Cardiac muscle cell (in vitro differentiated cells and primary cell): ENCODE measurements at regions not wholly inside any gene's neighbourhood (a gene's known extent, or its start where the extent isn't known, plus 50 kb on each side); places are given as distances from the start of the nearest gene placed in this dataset.

ENCODE experiments used
- DNase-seq, 2 donors: peaks; one replicate each; pipeline versions ENCODE4 v3.0.0 to v3.0.0-alpha.2; 2010 to 2017; ENCODE audit warnings: low read depth in 1 of 2, low spot score in 1 of 2
- H3K27ac ChIP-seq: fragments of 200-600 bp; sonication (generic); 2 replicates; pipeline ENCODE4 v1.5.1; 2016
- H3K27me3 ChIP-seq: fragments of 200-600 bp; sonication (generic); 2 replicates; pipeline ENCODE4 v1.6.0; 2016; ENCODE audit warnings: control low read depth
- H3K36me3 ChIP-seq: fragments of 200-600 bp; sonication (generic); 2 replicates; pipeline ENCODE4 v1.5.1; 2016; ENCODE audit warnings: control low read depth
- H3K4me1 ChIP-seq: fragments of 200-600 bp; sonication (generic); 2 replicates; pipeline ENCODE4 v1.8.1; 2017; ENCODE audit warnings: low read depth, mild to moderate bottlenecking, mixed run types
- H3K4me3 ChIP-seq: fragments of 200-600 bp; sonication (generic); 2 replicates; pipeline ENCODE4 v1.5.1; 2016; ENCODE audit warnings: mild to moderate bottlenecking
- H3K9me3 ChIP-seq: fragments of 200-600 bp; sonication (generic); 2 replicates; pipeline ENCODE4 v1.5.1; 2017; ENCODE audit warnings: low read depth, mild to moderate bottlenecking, control low read depth
- CTCF ChIP-seq: IDR thresholded peaks from 2 replicates; pipeline ENCODE4 v1.5.1; 2012; ENCODE audit warnings: low read depth, mild to moderate bottlenecking, low read length

- Histone ChIP-seq H3K27me3 (no peaks in the 10 kb centered on the region), H3K9me3 (no peaks in the 10 kb centered on the region), H3K27ac (no peak overlapping the region), H3K4me3 (no peak overlapping the region), H3K4me1 (no peaks in the 10 kb centered on the region), H3K36me3 (no peaks in the 10 kb centered on the region)
- no peak for TF ChIP-seq CTCF
- DNase-seq: no peak
Measured at GRCh38 chr10:64363687-64364086, 842.5 kb downstream of the REEP3 start.

- Histone ChIP-seq H3K9me3 (no peaks in the 10 kb centered on the region), H3K27ac (no peak overlapping the region), H3K36me3 (no peaks in the 10 kb centered on the region), H3K27me3 (no peaks in the 10 kb centered on the region), H3K4me3 (no peak overlapping the region), H3K4me1 (no peaks in the 10 kb centered on the region)
- no peak for TF ChIP-seq CTCF
- DNase-seq: no peak
Measured at GRCh38 chr10:64365663-64366062, 844.5 kb downstream of the REEP3 start.

- no peak overlapping the region for H3K4me3 ChIP-seq
- no peaks in the 10 kb centered on the region for H3K27me3 ChIP-seq
- no peak for DNase-seq
- no peaks in the 10 kb centered on the region for H3K4me1 ChIP-seq
- H3K36me3 ChIP-seq: no peaks in the 10 kb centered on the region
- H3K9me3 ChIP-seq: no peaks in the 10 kb centered on the region
- no peak for TF ChIP-seq CTCF
- H3K27ac ChIP-seq: no peak overlapping the region
Measured at GRCh38 chr10:64368298-64368697, 847.1 kb downstream of the REEP3 start.

GRCh38 chr10:64369885-64370773 is 848.9 kb downstream of the REEP3 start:
- no peaks in the 10 kb centered on the region for H3K9me3 ChIP-seq
- no peaks in the 10 kb centered on the region for H3K27me3 ChIP-seq
- H3K36me3 ChIP-seq: no peaks in the 10 kb centered on the region
- H3K4me1 ChIP-seq: no peaks in the 10 kb centered on the region
- DNase-seq: no peak
- no peak overlapping the region for H3K27ac ChIP-seq
- H3K4me3 ChIP-seq: no peak overlapping the region
- TF ChIP-seq CTCF: no peak

GRCh38 chr10:64374346-64374745 is 853.1 kb downstream of the REEP3 start:
- no peak for TF ChIP-seq CTCF
- no peak overlapping the region for H3K27ac ChIP-seq
- H3K9me3 ChIP-seq: no peaks in the 10 kb centered on the region
- no peaks in the 10 kb centered on the region for H3K4me1 ChIP-seq
- H3K36me3 ChIP-seq: no peaks in the 10 kb centered on the region
- H3K27me3 ChIP-seq: no peaks in the 10 kb centered on the region
- H3K4me3 ChIP-seq: no peak overlapping the region
- no peak for DNase-seq
